ENCODE measurements at regions not wholly inside any gene's neighbourhood (a gene's known extent, or its start where the extent isn't known, plus 50 kb on each side); places are given as distances from the start of the nearest gene placed in this dataset.
"Not testable (repeated sequence)": the region's sequence is repeated elsewhere in the genome, so short reads cannot be mapped to it uniquely, and the experiment has no call there.

DNA sequence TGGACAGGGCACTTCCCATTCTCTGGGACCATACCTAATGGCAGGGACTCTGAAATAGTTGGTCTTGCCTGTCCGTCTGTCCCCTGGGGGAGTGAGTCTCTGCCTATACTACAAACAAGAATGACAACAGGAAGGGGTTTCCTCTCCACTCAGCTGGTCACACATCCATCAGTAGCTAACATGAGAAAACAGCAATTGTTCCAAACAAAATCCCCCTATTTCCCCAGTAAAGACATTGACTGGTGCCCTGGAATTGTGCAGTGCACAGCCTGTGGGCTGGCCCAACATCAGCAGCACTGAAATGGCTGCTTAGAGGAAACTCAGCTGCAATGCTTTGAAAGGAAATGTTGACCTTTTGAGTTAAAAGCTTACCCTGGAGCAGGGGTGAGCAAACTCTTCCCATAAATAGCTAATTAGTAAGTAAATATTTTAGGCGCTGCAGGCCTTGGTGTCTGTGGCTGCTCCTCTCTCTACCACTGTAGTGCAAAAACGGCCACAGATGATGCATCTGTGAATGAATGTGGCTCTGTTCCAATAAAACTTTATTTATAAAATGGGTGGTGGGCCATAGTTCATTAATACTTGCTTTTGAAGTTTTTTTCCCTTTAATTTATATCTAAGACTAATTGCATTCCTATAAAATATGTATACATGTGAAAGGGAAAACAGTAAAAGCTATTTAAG is 174.3 kb downstream of the KLF13 start:
- no peak for TF ChIP-seq CTCF (IDR thresholded peaks at IDR 0.05; ENCODE audit: low read depth, low read length)
- DNase-seq (ENCODE audit: extremely low read depth, low read depth), result no peak

DNA sequence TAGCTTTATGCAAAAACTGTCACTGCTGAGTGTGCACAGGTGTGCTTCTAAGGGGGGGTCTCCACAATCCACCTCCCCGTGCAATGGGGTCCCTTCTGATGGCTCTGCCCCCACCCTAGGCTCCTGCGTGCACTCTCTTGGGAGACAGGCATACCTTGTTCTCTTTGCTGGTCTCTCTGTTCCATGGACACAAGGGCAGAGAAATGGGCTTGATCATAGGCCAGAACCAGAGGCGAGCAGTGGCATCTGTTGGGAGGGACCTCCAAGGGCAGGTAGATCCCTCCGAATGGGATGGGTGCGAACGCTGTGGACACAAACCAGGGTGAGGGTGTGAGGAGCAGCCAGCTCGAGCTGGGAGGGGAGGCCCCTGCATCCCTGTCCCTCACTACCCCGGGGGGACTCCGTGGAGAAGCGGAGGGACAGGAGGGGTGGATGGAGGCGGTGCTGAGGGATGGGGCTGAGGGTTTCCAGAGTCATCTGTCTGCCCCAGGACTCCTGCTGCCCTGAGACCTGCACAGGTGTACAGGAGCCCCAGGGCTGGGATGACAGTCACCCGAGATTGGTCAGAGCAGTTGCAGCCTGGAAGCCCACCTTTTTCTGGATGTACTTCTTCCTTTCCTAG is 175.0 kb downstream of the KLF13 start:
- TF ChIP-seq CTCF (IDR thresholded peaks at IDR 0.05; ENCODE audit: low read depth, low read length), result no peak
- no peak for DNase-seq (ENCODE audit: extremely low read depth, low read depth)

- no peak for DNase-seq (ENCODE audit: extremely low read depth, low read depth)
Measured at GRCh38 chr15:31502541-31503229, 176.1 kb downstream of the KLF13 start.

GRCh38 chr15:31503256-31503655 is 176.6 kb downstream of the KLF13 start:
- no peak for TF ChIP-seq CTCF (IDR thresholded peaks at IDR 0.05; ENCODE audit: low read depth, low read length)
- DNase-seq (ENCODE audit: extremely low read depth, low read depth), result no peak

More at GRCh38 chr15:31502541-31503229, 176.1 kb downstream of the KLF13 start:
- no peak for TF ChIP-seq CTCF (IDR thresholded peaks at IDR 0.05; ENCODE audit: low read depth, low read length)

DNA sequence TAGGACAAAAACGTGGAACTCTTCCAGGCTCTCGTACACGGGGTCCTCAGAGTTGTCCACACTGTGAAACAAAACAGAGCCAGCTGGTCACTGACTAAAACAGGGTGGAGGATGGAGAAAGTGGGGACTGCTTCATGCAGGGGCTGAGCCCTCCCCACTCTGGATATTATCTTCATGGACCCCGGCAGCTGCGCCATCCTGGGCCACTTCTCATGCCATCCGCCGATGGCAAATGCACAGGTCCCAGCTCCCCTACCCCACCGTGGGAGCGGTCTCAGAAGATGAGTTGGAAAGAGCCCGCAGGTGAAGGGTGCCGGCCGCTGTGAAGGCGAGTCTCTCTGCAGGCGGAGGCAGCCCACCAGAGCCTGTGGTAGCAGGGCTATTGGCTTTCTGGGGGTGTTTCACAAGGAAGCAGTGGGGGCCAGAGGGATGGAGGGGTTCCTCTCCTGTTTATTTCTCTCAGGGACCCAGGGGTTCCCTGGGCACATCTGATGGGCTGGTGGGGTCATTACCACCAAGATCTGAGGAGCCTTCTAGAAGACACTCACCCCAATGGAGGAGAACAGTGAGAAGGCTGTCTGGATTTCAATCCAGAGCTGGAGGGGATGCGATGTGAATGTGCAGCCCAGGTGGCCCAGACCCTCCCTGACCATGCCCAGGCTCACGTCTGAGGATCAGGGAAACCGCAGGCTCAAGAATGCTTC is 177.3 kb downstream of the KLF13 start:
- no peak for DNase-seq (ENCODE audit: extremely low read depth, low read depth)

GRCh38 chr15:31504462-31504839 is 177.8 kb downstream of the KLF13 start:
- TF ChIP-seq CTCF (IDR thresholded peaks at IDR 0.05; ENCODE audit: low read depth, low read length), result no peak
- no peak for DNase-seq (ENCODE audit: extremely low read depth, low read depth)

More for the DNA sequence above, 177.3 kb downstream of the KLF13 start:
- no peak for TF ChIP-seq CTCF (IDR thresholded peaks at IDR 0.05; ENCODE audit: low read depth, low read length)

- DNase-seq (ENCODE audit: extremely low read depth, low read depth), result not testable (repeated sequence)
Measured at GRCh38 chr15:31507573-31507972, 180.9 kb downstream of the KLF13 start.

All from AG09319 (cell line).